ENCODE measurements at regions not wholly inside any gene's neighbourhood (a gene's known extent, or its start where the extent isn't known, plus 50 kb on each side); places are given as distances from the start of the nearest gene placed in this dataset.

GRCh38 chr2:7811073-7811472 lies 870.8 kb upstream of the ID2 start:
- DNase-seq (ENCODE audit: low read depth in 2 of 2), result no peak

GRCh38 chr2:7812231-7812995 lies 869.4 kb upstream of the ID2 start:
- no peak for DNase-seq (ENCODE audit: low read depth in 2 of 2)

DNA sequence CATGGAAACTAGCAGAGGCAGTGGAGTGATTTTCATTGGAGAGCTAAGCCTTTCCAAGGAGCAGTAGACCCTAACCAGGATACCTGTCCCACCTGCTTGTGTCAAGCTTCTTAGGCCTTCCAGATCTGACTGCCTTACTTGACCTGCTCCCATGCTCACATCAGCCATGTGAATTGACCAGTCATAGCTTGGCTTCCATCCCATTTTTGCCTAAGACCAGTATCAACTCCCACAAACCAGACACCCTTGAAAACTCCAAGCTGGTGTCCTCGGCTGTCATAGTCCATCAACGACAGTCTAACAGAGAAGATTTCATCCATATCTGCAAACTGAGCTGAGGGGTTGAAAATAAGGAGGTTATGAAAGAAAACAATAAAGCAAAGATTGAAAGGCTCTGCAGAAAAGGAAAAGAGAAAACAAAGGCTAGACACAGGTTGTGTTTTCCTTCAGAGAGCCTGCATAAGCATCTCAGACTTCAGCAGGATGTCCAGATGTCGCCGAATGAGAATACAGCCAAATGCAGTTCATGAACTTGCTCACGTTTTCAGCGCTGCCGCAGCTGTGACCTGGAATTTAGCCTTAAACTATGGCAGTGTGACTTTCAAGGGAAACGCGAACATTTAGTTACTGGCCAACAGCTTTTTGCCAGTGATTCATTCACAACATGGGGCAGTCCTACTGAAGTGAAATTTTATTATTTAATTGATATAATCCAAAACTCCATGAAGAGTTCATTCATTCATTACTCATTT lies 868.1 kb upstream of the ID2 start:
- no peak for DNase-seq (ENCODE audit: low read depth in 2 of 2)

- DNase-seq (ENCODE audit: low read depth in 2 of 2), result no peak
These were observed 866.1 kb upstream of the ID2 start for GRCh38 chr2:7815726-7816125.

DNA sequence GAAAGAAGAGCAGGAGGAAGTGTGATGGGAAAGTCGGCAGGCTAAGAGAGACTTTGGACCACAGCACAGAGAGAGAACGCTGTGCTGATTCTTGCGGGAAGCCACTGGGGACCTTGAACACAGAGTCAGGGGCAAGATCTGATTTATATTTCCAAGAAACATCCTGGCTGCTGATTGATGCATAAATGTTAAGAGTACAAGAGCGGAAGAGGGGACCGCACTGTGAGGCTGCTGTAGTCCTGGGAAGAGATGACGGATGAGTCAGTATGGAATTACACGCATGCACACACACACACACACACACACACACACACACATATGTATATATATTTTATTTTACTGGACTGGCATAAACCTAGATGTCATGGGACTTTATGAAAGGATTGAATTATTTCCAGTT lies 865.6 kb upstream of the ID2 start:
- DNase-seq (ENCODE audit: low read depth in 2 of 2), result no peak

- DNase-seq (ENCODE audit: low read depth in 2 of 2), result no peak
These were observed 864.9 kb upstream of the ID2 start for GRCh38 chr2:7816944-7817343.

GRCh38 chr2:7819316-7819715 lies 862.5 kb upstream of the ID2 start:
- DNase-seq (ENCODE audit: low read depth in 2 of 2), result no peak

GRCh38 chr2:7819850-7820249 lies 862.0 kb upstream of the ID2 start:
- no peak for DNase-seq (ENCODE audit: low read depth in 2 of 2)

DNA sequence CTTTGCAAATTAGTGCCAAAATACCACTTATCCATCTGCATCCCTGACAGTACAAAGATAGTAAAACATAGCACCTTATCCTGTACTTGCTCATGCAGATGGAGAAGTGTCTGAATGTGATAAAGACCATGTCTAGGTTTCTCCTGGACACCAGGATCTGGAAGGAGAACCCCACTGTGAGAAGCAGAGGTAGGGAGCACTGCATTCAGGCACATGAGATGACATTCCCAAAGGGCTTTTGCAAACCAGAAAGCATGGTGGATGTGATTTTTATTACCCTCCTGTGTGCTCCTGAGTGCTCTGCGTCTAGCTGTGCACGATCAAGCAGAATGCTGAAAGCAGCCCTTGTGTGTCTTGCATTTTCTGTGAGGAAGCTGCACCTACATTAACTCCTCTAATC lies 857.6 kb upstream of the ID2 start:
- DNase-seq (ENCODE audit: low read depth in 2 of 2), result no peak

- peak; percentile 21 to 54 for DNase-seq (ENCODE audit: low read depth in 2 of 2)
These were observed 856.1 kb upstream of the ID2 start for GRCh38 chr2:7825591-7826312.

DNA sequence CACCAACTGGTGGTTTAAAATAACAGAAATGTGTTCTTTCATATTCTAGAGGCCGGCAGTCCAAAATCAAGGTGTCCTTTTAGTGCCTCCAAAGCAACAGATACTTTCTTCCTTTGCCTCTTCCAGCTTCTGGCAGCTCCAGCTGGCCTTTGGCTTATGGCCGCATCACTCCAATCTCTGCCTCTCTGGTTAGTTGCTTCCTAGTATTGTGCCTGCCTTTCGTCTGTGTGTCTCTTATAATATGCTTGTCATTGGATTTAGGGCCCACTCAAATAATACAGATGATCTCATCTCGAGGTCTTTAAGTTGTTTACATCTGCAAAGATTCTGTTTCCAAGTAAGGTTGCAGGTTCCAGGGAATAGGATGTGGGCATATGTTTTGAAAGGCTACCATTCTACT lies 855.2 kb upstream of the ID2 start:
- no peak for DNase-seq (ENCODE audit: low read depth in 2 of 2)

DNA sequence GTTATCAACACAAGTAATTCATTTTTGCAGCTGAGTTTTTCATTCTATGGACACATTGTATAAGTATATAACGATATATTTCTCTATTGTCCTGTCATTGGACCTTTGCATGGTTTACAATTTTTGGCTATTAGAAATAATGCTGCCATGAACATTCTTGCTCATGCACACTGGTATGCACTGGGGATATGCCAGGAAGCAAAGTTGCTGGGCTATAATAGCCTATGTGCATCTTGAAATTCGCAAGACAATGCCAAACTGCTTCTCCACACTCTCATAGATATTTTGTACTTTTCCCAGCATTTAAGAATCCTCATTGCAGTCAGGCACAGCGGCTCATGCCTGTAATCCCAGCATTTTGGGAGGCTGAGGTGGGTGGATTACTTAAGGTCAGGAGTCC lies 852.6 kb upstream of the ID2 start:
- DNase-seq (ENCODE audit: low read depth in 2 of 2), result no peak

DNA sequence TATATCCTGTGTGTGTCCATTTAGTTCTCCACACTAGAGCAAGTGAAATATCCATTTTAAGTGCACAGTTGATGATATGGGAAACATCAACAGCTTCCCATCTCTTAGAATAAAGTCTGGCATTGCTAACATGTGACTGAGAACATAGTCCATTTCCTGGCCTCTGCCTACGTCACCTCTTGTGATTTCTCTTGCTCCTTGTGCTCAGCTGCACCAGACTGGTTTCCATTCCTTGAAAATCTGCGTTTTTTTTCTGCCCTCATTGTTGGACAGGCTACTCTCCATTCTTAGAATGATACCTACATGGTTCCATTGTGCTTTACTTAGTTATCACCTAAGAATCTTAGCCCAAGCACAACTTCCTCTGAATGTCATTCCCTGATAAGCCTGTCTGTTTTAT lies 851.2 kb upstream of the ID2 start:
- DNase-seq (ENCODE audit: low read depth in 2 of 2), result no peak

DNA sequence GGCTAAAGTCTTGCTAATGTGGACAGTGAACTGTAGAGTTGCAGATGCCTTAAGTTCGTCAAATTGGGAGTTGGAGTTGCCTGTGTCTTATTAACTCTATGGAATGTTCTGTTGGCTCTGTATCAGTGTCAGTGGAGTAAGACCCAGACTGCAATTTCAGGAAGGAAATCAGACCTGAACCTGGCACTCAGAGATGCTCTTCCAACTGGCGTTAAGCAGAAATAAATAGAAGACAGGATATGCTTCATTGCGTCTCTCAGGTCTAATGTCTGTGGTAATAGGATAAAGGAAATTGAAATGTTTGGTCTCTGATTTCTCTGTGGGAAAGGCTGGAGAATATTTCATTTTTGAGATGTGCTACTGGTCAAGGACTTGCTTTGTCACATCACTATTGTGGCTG lies 846.7 kb upstream of the ID2 start:
- no peak for DNase-seq (ENCODE audit: low read depth in 2 of 2)

- DNase-seq (ENCODE audit: low read depth in 2 of 2), result no peak
These were observed 845.9 kb upstream of the ID2 start for GRCh38 chr2:7835693-7836680.

- no peak for DNase-seq (ENCODE audit: low read depth in 2 of 2)
These were observed 844.6 kb upstream of the ID2 start for GRCh38 chr2:7837237-7837760.

GRCh38 chr2:7838669-7839068 lies 843.2 kb upstream of the ID2 start:
- no peak for DNase-seq (ENCODE audit: low read depth in 2 of 2)

GRCh38 chr2:7840651-7841380 lies 841.0 kb upstream of the ID2 start:
- no peak for DNase-seq (ENCODE audit: low read depth in 2 of 2)

DNA sequence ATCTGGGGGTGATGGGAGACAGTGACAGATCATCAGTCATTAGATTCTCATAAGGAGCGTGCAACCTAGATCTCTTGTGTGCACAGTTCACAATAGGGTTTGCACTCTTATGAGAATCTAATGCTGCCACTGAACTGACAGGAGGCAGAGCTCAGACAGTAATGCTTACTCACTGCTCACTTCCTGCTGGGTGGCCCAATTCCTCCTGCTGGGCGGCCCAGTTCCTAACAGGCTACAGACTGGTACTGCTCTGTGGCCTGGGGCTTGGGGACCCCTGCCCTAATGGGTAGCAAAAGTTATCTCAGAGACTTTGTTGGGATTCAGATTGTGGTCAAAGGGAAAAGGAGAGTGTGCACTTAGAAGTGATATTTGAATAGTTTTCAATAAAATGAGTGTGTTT lies 840.1 kb upstream of the ID2 start:
- no peak for DNase-seq (ENCODE audit: low read depth in 2 of 2)

DNA sequence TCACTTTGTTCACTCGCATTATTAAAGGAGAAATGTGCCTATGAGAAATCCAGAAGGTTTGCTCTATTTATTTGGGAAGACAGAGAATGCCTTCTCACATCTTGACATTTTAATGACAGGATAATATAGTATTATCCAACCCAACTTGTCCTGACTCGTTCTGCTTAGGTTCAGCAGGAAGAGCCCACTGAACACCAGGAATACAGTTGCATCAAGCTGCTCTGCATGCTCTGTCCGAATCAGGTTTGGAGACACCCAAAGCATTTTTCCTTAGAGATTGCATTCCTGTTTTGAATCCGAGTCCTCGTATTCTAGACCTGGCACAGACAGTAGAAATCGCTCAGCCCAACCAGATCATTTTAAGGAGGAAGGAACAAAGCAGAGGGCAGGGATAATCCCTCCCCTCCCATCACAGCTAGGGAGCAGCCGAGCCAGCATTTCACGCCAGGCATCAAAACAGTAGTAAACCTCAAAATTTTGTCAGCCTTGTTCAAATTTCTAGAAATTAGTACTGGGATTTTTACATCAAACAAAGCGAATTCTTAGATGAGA lies 837.4 kb upstream of the ID2 start:
- no peak for DNase-seq (ENCODE audit: low read depth in 2 of 2)
